Peyer's patch (tissue), 4 donors: ENCODE measurements at regions not wholly inside any gene's neighbourhood (a gene's known extent, or its start where the extent isn't known, plus 50 kb on each side); places are given as distances from the start of the nearest gene placed in this dataset.

Source experiments
- DNase-seq, 3 donors: peaks; one replicate each; pipeline ENCODE4 v3.0.0-alpha.2; 2017 to 2019
- H3K27ac ChIP-seq, 4 donors: fragments of 200-600 bp; sonication (generic); one replicate each; pipeline ENCODE4 v1.5.1; 2016 to 2019
- H3K27me3 ChIP-seq, 2 donors: fragments of 200-600 bp; sonication (generic); one replicate each; pipeline ENCODE4 v1.5.1; 2019
- H3K36me3 ChIP-seq, 3 donors: fragments of 200-600 bp; sonication (generic); one replicate each; pipeline ENCODE4 v1.5.1; 2016 to 2019
- H3K4me1 ChIP-seq, 4 donors: fragments of 200-600 bp; sonication (generic); one replicate each; pipeline ENCODE4 v1.5.1; 2016 to 2019
- H3K4me3 ChIP-seq, 4 donors: fragments of 200-600 bp; sonication (generic); 1 replicate in 3 of 4; 2 replicates in 1 of 4; pipeline ENCODE4 v1.5.1; 2016 to 2019; ENCODE audit warnings: mild to moderate bottlenecking in 1 of 4
- H3K9me3 ChIP-seq, 4 donors: fragments of 200-600 bp; sonication (generic); one replicate each; pipeline ENCODE4 v1.5.1; 2016 to 2019; ENCODE audit warnings: mild to moderate bottlenecking in 1 of 4
- POLR2A ChIP-seq, 2 donors: fragments of 450-650 bp; IDR thresholded peaks; one replicate each; pipeline ENCODE4 v1.5.1; 2017; ENCODE audit warnings: antibody characterized with exemption in 2 of 2, mild to moderate bottlenecking in 2 of 2, moderate library complexity in 2 of 2
- TF ChIP-seq, protein P1 (sequence below), 6 experiments: fragments of 450-650 bp in 4 of 6; fragments of 200-600 bp in 2 of 6; sonication (generic) in 1 of 6; IDR thresholded peaks; one replicate each; pipeline ENCODE4 v1.5.1; 2017 to 2019; ENCODE audit warnings: antibody characterized with exemption in 6 of 6, mild to moderate bottlenecking in 3 of 6, moderate library complexity in 1 of 6

- DNase-seq: no peak
- Histone ChIP-seq H3K27ac (no peak overlapping the region), H3K4me1 (no peaks in the 10 kb centered on the region), H3K27me3 (no peaks in the 10 kb centered on the region), H3K9me3 (no peaks in the 10 kb centered on the region), H3K36me3 (no peaks in the 10 kb centered on the region), H3K4me3 (no peak overlapping the region)
- TF ChIP-seq POLR2A (IDR thresholded peaks at IDR 0.05): no peak
- TF ChIP-seq, protein P1, sequence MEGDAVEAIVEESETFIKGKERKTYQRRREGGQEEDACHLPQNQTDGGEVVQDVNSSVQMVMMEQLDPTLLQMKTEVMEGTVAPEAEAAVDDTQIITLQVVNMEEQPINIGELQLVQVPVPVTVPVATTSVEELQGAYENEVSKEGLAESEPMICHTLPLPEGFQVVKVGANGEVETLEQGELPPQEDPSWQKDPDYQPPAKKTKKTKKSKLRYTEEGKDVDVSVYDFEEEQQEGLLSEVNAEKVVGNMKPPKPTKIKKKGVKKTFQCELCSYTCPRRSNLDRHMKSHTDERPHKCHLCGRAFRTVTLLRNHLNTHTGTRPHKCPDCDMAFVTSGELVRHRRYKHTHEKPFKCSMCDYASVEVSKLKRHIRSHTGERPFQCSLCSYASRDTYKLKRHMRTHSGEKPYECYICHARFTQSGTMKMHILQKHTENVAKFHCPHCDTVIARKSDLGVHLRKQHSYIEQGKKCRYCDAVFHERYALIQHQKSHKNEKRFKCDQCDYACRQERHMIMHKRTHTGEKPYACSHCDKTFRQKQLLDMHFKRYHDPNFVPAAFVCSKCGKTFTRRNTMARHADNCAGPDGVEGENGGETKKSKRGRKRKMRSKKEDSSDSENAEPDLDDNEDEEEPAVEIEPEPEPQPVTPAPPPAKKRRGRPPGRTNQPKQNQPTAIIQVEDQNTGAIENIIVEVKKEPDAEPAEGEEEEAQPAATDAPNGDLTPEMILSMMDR (IDR thresholded peaks at IDR 0.05): no peak
Measured at GRCh38 chr16:87165151-87165550, 152.0 kb downstream of the C16orf95 start.

- no peaks in the 10 kb centered on the region for H3K27me3 ChIP-seq
- H3K36me3 ChIP-seq: no peaks in the 10 kb centered on the region
- no peaks in the 10 kb centered on the region for H3K4me1 ChIP-seq
- H3K27ac ChIP-seq: no peak overlapping the region
- no peak overlapping the region for H3K4me3 ChIP-seq
- DNase-seq: no peak
- TF ChIP-seq POLR2A (IDR thresholded peaks at IDR 0.05): no peak
- no peaks in the 10 kb centered on the region for H3K9me3 ChIP-seq
Measured at GRCh38 chr16:87165885-87166284, 151.3 kb downstream of the C16orf95 start.

- no peaks in the 10 kb centered on the region for H3K27me3 ChIP-seq
- H3K4me3 ChIP-seq: no peak overlapping the region
- no peak overlapping the region for H3K27ac ChIP-seq
- no peaks in the 10 kb centered on the region for H3K9me3 ChIP-seq
- TF ChIP-seq, protein P1 (IDR thresholded peaks at IDR 0.05): no peak
- TF ChIP-seq POLR2A (IDR thresholded peaks at IDR 0.05): no peak
- no peaks in the 10 kb centered on the region for H3K36me3 ChIP-seq
- H3K4me1 ChIP-seq: no peaks in the 10 kb centered on the region
- DNase-seq: no peak
Measured at GRCh38 chr16:87166321-87166720, 150.9 kb downstream of the C16orf95 start.

GRCh38 chr16:87166934-87167333 lies 150.3 kb downstream of the C16orf95 start:
- Histone ChIP-seq H3K27ac (no peak overlapping the region), H3K36me3 (no peaks in the 10 kb centered on the region), H3K4me3 (no peak overlapping the region), H3K27me3 (no peaks in the 10 kb centered on the region), H3K4me1 (no peaks in the 10 kb centered on the region), H3K9me3 (no peaks in the 10 kb centered on the region)
- TF ChIP-seq POLR2A (IDR thresholded peaks at IDR 0.05): no peak
- TF ChIP-seq, protein P1 (IDR thresholded peaks at IDR 0.05): no peak
- DNase-seq: no peak

- H3K36me3 ChIP-seq: no peaks in the 10 kb centered on the region
- no peak for DNase-seq
- H3K27me3 ChIP-seq: no peaks in the 10 kb centered on the region
- H3K27ac ChIP-seq: no peak overlapping the region
- H3K4me1 ChIP-seq: no peaks in the 10 kb centered on the region
- no peak overlapping the region for H3K4me3 ChIP-seq
- H3K9me3 ChIP-seq: no peaks in the 10 kb centered on the region
- TF ChIP-seq, protein P1 (IDR thresholded peaks at IDR 0.05): no peak
- no peak for TF ChIP-seq POLR2A (IDR thresholded peaks at IDR 0.05)
Measured at GRCh38 chr16:87169509-87169995, 147.6 kb downstream of the C16orf95 start.

- Histone ChIP-seq H3K27ac (no peak overlapping the region), H3K9me3 (no peaks in the 10 kb centered on the region), H3K4me1 (no peaks in the 10 kb centered on the region), H3K4me3 (no peak overlapping the region), H3K36me3 (no peaks in the 10 kb centered on the region), H3K27me3 (no peaks in the 10 kb centered on the region)
- no peak for DNase-seq
- TF ChIP-seq POLR2A (IDR thresholded peaks at IDR 0.05): no peak
- TF ChIP-seq, protein P1 (IDR thresholded peaks at IDR 0.05): no peak
Measured at GRCh38 chr16:87170310-87170709, 146.9 kb downstream of the C16orf95 start.
